ENCODE measurements at regions not wholly inside any gene's neighbourhood (a gene's known extent, or its start where the extent isn't known, plus 50 kb on each side); places are given as distances from the start of the nearest gene placed in this dataset.

DNA sequence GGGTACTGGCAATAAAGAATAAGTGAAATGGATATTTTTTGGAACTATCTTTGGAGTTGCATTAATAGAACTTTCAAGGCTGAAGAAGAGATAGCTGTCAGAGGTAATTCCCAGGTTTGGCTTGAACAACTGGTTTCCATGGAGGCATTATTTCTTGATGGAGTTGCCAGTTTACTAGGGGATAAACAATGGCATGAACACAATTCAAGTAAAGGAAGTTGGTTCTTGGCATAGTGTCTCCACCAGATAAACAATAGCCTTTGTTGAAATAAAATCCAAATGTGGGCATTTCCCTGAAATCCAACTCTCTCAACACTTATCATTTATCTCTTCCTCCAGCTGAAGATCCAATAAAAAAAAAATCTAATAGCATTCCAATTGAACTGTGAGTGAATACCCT, 454.9 kb downstream of the C6orf118 start:
- Mint-ChIP-seq H3K9me3 (peaks cover 0 to 4% (median 0%) of the 10 kb centered on the region in 3 donors), H3K36me3 (no peaks in the 10 kb centered on the region), H3K27ac (no peak overlapping the region), H3K4me1 (no peaks in the 10 kb centered on the region), H3K4me3 (no peak overlapping the region), H3K27me3 (no peaks in the 10 kb centered on the region)
- CTCF ChIA-PET: no interaction called here
- DNase-seq (no peak), ATAC-seq (replicated peaks in 1 of 4) (no peak)
- Histone ChIP-seq H3K27me3 (replicated peaks in 1 of 2; ENCODE audit: control insufficient read depth in 2 of 2, extremely low read depth in 1 of 2, insufficient read depth in 2 of 2, low read length in 1 of 2) (no peaks in the 10 kb centered on the region), H3K9me3 (no peaks in the 10 kb centered on the region), H3K4me3 (ENCODE audit: control insufficient read depth in 1 of 2, extremely low read depth in 1 of 2, low read length in 1 of 2) (no peak overlapping the region), H3K36me3 (ENCODE audit: control insufficient read depth in 2 of 2, extremely low read depth in 1 of 2, insufficient read depth in 1 of 2, low read length in 1 of 2) (no peaks in the 10 kb centered on the region), H3K27ac (ENCODE audit: low read length) (no peak overlapping the region), H3K4me1 (ENCODE audit: control insufficient read depth in 1 of 2, extremely low read depth in 1 of 2, insufficient read depth in 2 of 2, low read length in 2 of 2) (no peaks in the 10 kb centered on the region)
- POLR2A ChIA-PET: no interaction called here

DNA sequence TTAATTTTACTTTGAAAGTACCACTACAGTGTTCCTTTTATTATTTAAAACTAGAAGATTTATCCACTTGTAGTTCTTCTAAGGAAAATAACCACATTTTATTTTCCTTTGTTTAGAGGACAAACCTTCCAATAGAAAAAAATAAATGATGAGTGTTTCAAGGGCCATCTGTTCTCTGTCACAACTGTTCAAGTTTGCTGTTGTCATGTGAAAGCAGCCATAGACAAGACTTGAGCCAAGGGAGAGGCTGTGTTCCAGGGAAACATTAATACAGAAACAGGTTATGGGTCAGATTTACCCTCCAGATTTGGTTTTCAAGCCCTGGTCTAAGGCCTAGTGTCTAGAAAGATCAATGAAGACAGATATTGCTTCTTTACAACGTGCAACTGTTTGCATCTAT, 463.6 kb downstream of the C6orf118 start:
- Histone ChIP-seq H3K36me3 (ENCODE audit: control insufficient read depth in 2 of 2, extremely low read depth in 1 of 2, insufficient read depth in 1 of 2, low read length in 1 of 2) (no peaks in the 10 kb centered on the region), H3K27ac (ENCODE audit: low read length) (no peak overlapping the region), H3K9me3 (peaks cover 4% of the 10 kb centered on the region), H3K27me3 (replicated peaks in 1 of 2; ENCODE audit: control insufficient read depth in 2 of 2, extremely low read depth in 1 of 2, insufficient read depth in 2 of 2, low read length in 1 of 2) (no peaks in the 10 kb centered on the region), H3K4me3 (ENCODE audit: control insufficient read depth in 1 of 2, extremely low read depth in 1 of 2, low read length in 1 of 2) (no peak overlapping the region), H3K4me1 (ENCODE audit: control insufficient read depth in 1 of 2, extremely low read depth in 1 of 2, insufficient read depth in 2 of 2, low read length in 2 of 2) (no peaks in the 10 kb centered on the region)
- H3K36me3 Mint-ChIP-seq: no peaks in the 10 kb centered on the region
- H3K27ac Mint-ChIP-seq: no peak overlapping the region
- no peaks in the 10 kb centered on the region for H3K4me1 Mint-ChIP-seq
- H3K27me3 Mint-ChIP-seq: no peaks in the 10 kb centered on the region
- ATAC-seq (replicated peaks in 1 of 4) (no peak), DNase-seq (no peak)
- POLR2A ChIA-PET: no interaction called here
- WGBS (ENCODE audit: insufficient coverage): no CpG with 5 or more reads among the region's 1 CpG
- H3K4me3 Mint-ChIP-seq: no peak overlapping the region
- H3K9me3 Mint-ChIP-seq: peaks cover 3 to 13% (median 9%) of the 10 kb centered on the region in 3 donors
- CTCF ChIA-PET: no interaction called here

DNA sequence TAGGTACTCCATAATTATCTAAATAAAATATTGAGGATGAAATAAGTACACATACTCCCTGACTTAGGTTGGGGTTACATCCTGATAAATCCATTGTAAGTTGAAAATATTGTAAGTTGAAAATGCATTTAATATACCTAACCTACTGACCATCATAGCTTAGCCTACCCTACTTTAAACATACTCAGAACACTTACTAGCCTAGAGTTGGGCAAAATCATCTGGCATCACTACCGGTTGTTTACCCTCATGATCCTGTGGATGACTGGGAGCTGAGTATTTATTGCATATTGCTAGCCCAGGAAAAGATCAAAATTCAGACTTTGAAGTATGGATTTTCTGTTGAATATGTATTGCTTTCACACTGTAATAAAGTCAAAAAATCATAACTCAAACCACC, 467.3 kb downstream of the C6orf118 start:
- H3K4me3 ChIP-seq (ENCODE audit: control insufficient read depth in 1 of 2, extremely low read depth in 1 of 2, low read length in 1 of 2): no peak overlapping the region
- no peaks in the 10 kb centered on the region for H3K27me3 ChIP-seq (replicated peaks in 1 of 2; ENCODE audit: control insufficient read depth in 2 of 2, extremely low read depth in 1 of 2, insufficient read depth in 2 of 2, low read length in 1 of 2)
- Mint-ChIP-seq H3K27me3 (no peaks in the 10 kb centered on the region), H3K27ac (no peak overlapping the region), H3K9me3 (peaks cover 0 to 9% (median 3%) of the 10 kb centered on the region in 3 donors), H3K4me1 (no peaks in the 10 kb centered on the region), H3K4me3 (no peak overlapping the region), H3K36me3 (no peaks in the 10 kb centered on the region)
- H3K27ac ChIP-seq (ENCODE audit: low read length): no peak overlapping the region
- WGBS (ENCODE audit: insufficient coverage): no CpG with 5 or more reads among the region's 1 CpG
- ATAC-seq (replicated peaks in 1 of 4): no peak
- H3K9me3 ChIP-seq: no peaks in the 10 kb centered on the region
- H3K36me3 ChIP-seq (ENCODE audit: control insufficient read depth in 2 of 2, extremely low read depth in 1 of 2, insufficient read depth in 1 of 2, low read length in 1 of 2): no peaks in the 10 kb centered on the region
- no peak for DNase-seq
- CTCF ChIA-PET: no interaction called here
- POLR2A ChIA-PET: no interaction called here
- H3K4me1 ChIP-seq (ENCODE audit: control insufficient read depth in 1 of 2, extremely low read depth in 1 of 2, insufficient read depth in 2 of 2, low read length in 2 of 2): no peaks in the 10 kb centered on the region

DNA sequence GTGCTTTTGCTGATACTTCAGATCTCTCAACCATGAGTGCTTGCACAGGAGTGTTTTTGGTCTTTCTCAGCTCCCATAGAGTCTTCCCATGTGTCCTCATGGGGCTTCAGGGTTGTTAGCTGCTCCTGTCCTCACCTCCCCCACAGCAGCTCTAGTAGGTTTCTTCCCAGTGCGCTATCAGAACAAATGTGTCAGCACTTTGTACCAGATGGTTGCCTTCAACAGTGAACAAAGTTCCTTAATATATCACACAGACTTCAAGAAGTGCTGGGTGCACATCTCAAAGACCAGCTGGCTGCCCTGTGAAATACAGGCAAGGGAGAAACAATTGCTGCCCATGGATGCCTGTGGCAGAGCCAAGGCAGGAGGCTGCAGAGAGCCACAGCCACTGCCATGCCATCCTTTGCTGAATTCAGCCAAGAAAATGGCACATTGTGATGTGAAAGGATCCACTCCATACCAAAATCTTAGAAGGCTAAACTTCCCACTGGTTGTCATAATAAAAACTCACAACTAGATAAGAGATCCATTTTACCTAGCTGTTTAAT, 471.3 kb downstream of the C6orf118 start:
- Mint-ChIP-seq H3K27me3 (no peaks in the 10 kb centered on the region), H3K9me3 (peaks cover 0 to 14% (median 5%) of the 10 kb centered on the region in 3 donors), H3K4me1 (no peaks in the 10 kb centered on the region), H3K4me3 (no peak overlapping the region), H3K27ac (no peak overlapping the region), H3K36me3 (no peaks in the 10 kb centered on the region)
- ChIA-PET CTCF (no interaction called here), POLR2A (no interaction called here)
- Histone ChIP-seq H3K9me3 (no peaks in the 10 kb centered on the region), H3K27ac (ENCODE audit: low read length) (no peak overlapping the region), H3K4me1 (ENCODE audit: control insufficient read depth in 1 of 2, extremely low read depth in 1 of 2, insufficient read depth in 2 of 2, low read length in 2 of 2) (no peaks in the 10 kb centered on the region), H3K27me3 (replicated peaks in 1 of 2; ENCODE audit: control insufficient read depth in 2 of 2, extremely low read depth in 1 of 2, insufficient read depth in 2 of 2, low read length in 1 of 2) (no peaks in the 10 kb centered on the region), H3K36me3 (ENCODE audit: control insufficient read depth in 2 of 2, extremely low read depth in 1 of 2, insufficient read depth in 1 of 2, low read length in 1 of 2) (no peaks in the 10 kb centered on the region), H3K4me3 (ENCODE audit: control insufficient read depth in 1 of 2, extremely low read depth in 1 of 2, low read length in 1 of 2) (no peak overlapping the region)
- ATAC-seq (replicated peaks in 1 of 4): no peak
- WGBS (ENCODE audit: insufficient coverage): 100% methylated on average over 1 of the region's 1 CpG
- DNase-seq: no peak

DNA sequence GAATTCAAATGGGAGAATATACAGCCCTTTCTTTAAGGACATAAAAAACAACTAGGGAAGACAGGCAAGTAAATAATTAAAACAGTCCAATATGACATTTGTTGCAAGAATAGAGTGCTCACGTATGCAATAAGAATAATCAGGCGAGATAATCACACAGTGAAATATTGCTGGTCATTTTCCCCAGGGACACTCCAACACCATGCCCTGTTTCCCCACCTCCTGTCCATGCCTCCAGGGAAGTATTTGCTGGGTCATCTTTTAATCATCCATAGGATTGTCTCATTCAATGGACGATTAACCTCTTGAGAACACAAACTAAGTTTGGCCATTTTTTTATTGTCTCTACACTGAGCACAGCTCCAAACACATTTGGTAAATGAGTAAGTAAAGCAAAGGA, 472.9 kb downstream of the C6orf118 start:
- Histone ChIP-seq H3K27me3 (replicated peaks in 1 of 2; ENCODE audit: control insufficient read depth in 2 of 2, extremely low read depth in 1 of 2, insufficient read depth in 2 of 2, low read length in 1 of 2) (no peaks in the 10 kb centered on the region), H3K4me1 (ENCODE audit: control insufficient read depth in 1 of 2, extremely low read depth in 1 of 2, insufficient read depth in 2 of 2, low read length in 2 of 2) (no peaks in the 10 kb centered on the region), H3K27ac (ENCODE audit: low read length) (no peak overlapping the region), H3K9me3 (no peaks in the 10 kb centered on the region), H3K36me3 (ENCODE audit: control insufficient read depth in 2 of 2, extremely low read depth in 1 of 2, insufficient read depth in 1 of 2, low read length in 1 of 2) (no peaks in the 10 kb centered on the region), H3K4me3 (ENCODE audit: control insufficient read depth in 1 of 2, extremely low read depth in 1 of 2, low read length in 1 of 2) (no peak overlapping the region)
- 94% methylated on average over 2 of the region's 3 CpGs for WGBS (ENCODE audit: insufficient coverage)
- ChIA-PET CTCF (no interaction called here), POLR2A (no interaction called here)
- DNase-seq (no peak), ATAC-seq (replicated peaks in 1 of 4) (no peak)
- Mint-ChIP-seq H3K27ac (no peak overlapping the region), H3K36me3 (no peaks in the 10 kb centered on the region), H3K27me3 (no peaks in the 10 kb centered on the region), H3K9me3 (peaks cover 5 to 18% (median 12%) of the 10 kb centered on the region in 3 donors), H3K4me1 (no peaks in the 10 kb centered on the region), H3K4me3 (no peak overlapping the region)

DNA sequence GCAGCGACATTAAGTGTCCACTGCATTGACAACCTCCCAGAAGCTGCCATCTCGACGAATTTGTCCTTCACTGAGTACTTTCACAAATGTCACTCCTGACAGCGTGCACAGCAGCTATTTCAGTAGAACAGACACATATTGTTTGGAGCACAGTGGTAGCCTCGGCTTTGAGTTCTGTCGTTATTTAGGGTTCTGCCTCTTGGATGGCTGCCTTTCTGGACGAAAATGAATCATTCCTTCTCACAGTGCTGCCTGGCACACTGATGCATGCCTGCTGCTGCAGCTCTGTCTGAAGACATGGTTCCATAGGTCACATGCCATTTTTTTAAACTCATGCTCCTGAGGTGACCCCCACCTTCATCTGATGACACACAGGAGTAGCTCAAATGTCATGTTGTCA, 477.0 kb downstream of the C6orf118 start:
- CTCF ChIA-PET: no interaction called here
- Histone ChIP-seq H3K4me1 (ENCODE audit: control insufficient read depth in 1 of 2, extremely low read depth in 1 of 2, insufficient read depth in 2 of 2, low read length in 2 of 2) (no peaks in the 10 kb centered on the region), H3K4me3 (ENCODE audit: control insufficient read depth in 1 of 2, extremely low read depth in 1 of 2, low read length in 1 of 2) (no peak overlapping the region), H3K9me3 (no peaks in the 10 kb centered on the region), H3K27me3 (replicated peaks in 1 of 2; ENCODE audit: control insufficient read depth in 2 of 2, extremely low read depth in 1 of 2, insufficient read depth in 2 of 2, low read length in 1 of 2) (no peaks in the 10 kb centered on the region), H3K36me3 (ENCODE audit: control insufficient read depth in 2 of 2, extremely low read depth in 1 of 2, insufficient read depth in 1 of 2, low read length in 1 of 2) (no peaks in the 10 kb centered on the region), H3K27ac (ENCODE audit: low read length) (no peak overlapping the region)
- POLR2A ChIA-PET: no interaction called here
- ATAC-seq (replicated peaks in 1 of 4) (no peak), DNase-seq (no peak)
- 77% methylated on average over 7 of the region's 7 CpGs for WGBS (ENCODE audit: insufficient coverage)
- peaks cover 5 to 16% (median 13%) of the 10 kb centered on the region in 3 donors for H3K9me3 Mint-ChIP-seq
- no peaks in the 10 kb centered on the region for H3K27me3 Mint-ChIP-seq
- no peaks in the 10 kb centered on the region for H3K36me3 Mint-ChIP-seq
- no peaks in the 10 kb centered on the region for H3K4me1 Mint-ChIP-seq
- H3K27ac Mint-ChIP-seq: no peak overlapping the region
- no peak overlapping the region for H3K4me3 Mint-ChIP-seq

DNA sequence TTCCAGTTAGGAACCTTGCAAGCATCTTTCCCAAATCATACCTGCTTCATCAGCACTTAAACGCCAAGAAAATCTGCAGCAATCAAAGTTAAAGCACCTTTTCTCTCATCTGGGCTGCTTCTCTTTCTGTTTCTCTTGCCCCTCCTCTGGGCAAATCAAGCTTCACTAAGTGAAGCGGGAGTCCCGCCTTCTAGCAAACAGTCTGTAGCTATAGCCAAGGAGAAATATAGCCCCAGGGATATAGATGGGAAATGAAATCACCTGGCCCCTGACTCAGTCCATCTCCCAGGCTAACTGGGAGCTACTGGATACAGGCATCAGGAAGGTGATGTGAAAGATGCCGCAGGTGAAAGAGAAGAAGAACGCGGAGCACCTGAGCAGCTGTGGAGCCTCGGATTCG, 481.9 kb downstream of the C6orf118 start:
- ChIA-PET POLR2A (no interaction called here), CTCF (no interaction called here)
- Histone ChIP-seq H3K36me3 (ENCODE audit: control insufficient read depth in 2 of 2, extremely low read depth in 1 of 2, insufficient read depth in 1 of 2, low read length in 1 of 2) (no peaks in the 10 kb centered on the region), H3K4me1 (ENCODE audit: control insufficient read depth in 1 of 2, extremely low read depth in 1 of 2, insufficient read depth in 2 of 2, low read length in 2 of 2) (no peaks in the 10 kb centered on the region), H3K9me3 (no peaks in the 10 kb centered on the region), H3K27me3 (replicated peaks in 1 of 2; ENCODE audit: control insufficient read depth in 2 of 2, extremely low read depth in 1 of 2, insufficient read depth in 2 of 2, low read length in 1 of 2) (no peaks in the 10 kb centered on the region), H3K27ac (ENCODE audit: low read length) (no peak overlapping the region), H3K4me3 (ENCODE audit: control insufficient read depth in 1 of 2, extremely low read depth in 1 of 2, low read length in 1 of 2) (no peak overlapping the region)
- Mint-ChIP-seq H3K27me3 (no peaks in the 10 kb centered on the region), H3K4me3 (no peak overlapping the region), H3K27ac (no peak overlapping the region), H3K36me3 (no peaks in the 10 kb centered on the region), H3K4me1 (no peaks in the 10 kb centered on the region), H3K9me3 (peaks cover 5 to 17% (median 6%) of the 10 kb centered on the region in 3 donors)
- ATAC-seq (replicated peaks in 1 of 4) (no peak), DNase-seq (no peak)
- 85% methylated on average over 6 of the region's 8 CpGs for WGBS (ENCODE audit: insufficient coverage)

Data from T-cell (primary cell).